Neural cell (in vitro differentiated cells): ENCODE measurements at regions not wholly inside any gene's neighbourhood (a gene's known extent, or its start where the extent isn't known, plus 50 kb on each side); places are given as distances from the start of the nearest gene placed in this dataset.

ENCODE experiments used
- H2AFZ ChIP-seq: fragments of 200-600, 300-800 bp; sonication (generic), shearing (Covaris generic); 2 replicates; pipeline ENCODE4 v1.6.0; 2014; ENCODE audit warnings: low read depth, mild to moderate bottlenecking, antibody characterized with exemption, low read length, moderate library complexity
- H3F3A ChIP-seq: fragments of 200-600 bp; shearing (Covaris generic); 2 replicates; pipeline ENCODE4 v1.6.1; 2016; ENCODE audit warnings: mild to moderate bottlenecking, moderate library complexity, mixed read lengths, antibody characterized with exemption, low read length; ENCODE audit not compliant: insufficient read depth, poor library complexity, severe bottlenecking
- H3K27ac ChIP-seq: fragments of 200-600, 300-800 bp; sonication (generic), shearing (Covaris generic); 2 replicates; pipeline ENCODE4 v1.5.1; 2014; ENCODE audit warnings: mild to moderate bottlenecking, low read length, moderate library complexity
- H3K27me3 ChIP-seq: fragments of 300-800, 200-600 bp; sonication (generic), shearing (Covaris generic); 2 replicates; pipeline ENCODE4 v1.6.0; 2014; ENCODE audit warnings: mild to moderate bottlenecking, low read depth, low read length, moderate library complexity; ENCODE audit not compliant: insufficient read depth
- H3K36me3 ChIP-seq: fragments of 300-800, 200-600 bp; sonication (generic), shearing (Covaris generic); 2 replicates; pipeline ENCODE4 v1.5.1; 2014; ENCODE audit warnings: mild to moderate bottlenecking, antibody characterized with exemption, low read length, moderate library complexity; ENCODE audit not compliant: insufficient read depth
- H3K4me2 ChIP-seq: fragments of 300-800, 200-600 bp; sonication (generic), shearing (Covaris generic); 2 replicates; pipeline ENCODE4 v1.6.0; 2014; ENCODE audit warnings: mild to moderate bottlenecking, low read length
- H3K4me3 ChIP-seq: fragments of 300-800, 200-600 bp; sonication (generic), shearing (Covaris generic); 2 replicates; pipeline ENCODE4 v1.5.1; 2014; ENCODE audit warnings: mild to moderate bottlenecking, low read length, moderate library complexity
- H3K79me2 ChIP-seq: fragments of 200-600 bp; shearing (Covaris generic); replicated peaks from 2 replicates; pipeline ENCODE4 v1.6.0; 2014; ENCODE audit warnings: mild to moderate bottlenecking, low read length, moderate library complexity; ENCODE audit not compliant: insufficient read depth
- H3K9ac ChIP-seq: fragments of 300-800, 200-600 bp; sonication (generic), shearing (Covaris generic); 2 replicates; pipeline ENCODE4 v1.6.1; 2016; ENCODE audit warnings: mild to moderate bottlenecking, low read length, mixed read lengths
- H3K9me2 ChIP-seq: fragments of 200-600 bp; shearing (Covaris generic); 2 replicates; pipeline ENCODE4 v1.6.1; 2016; ENCODE audit warnings: mild to moderate bottlenecking, low read length, mixed read lengths; ENCODE audit not compliant: insufficient read depth
- H3K9me3 ChIP-seq: fragments of 200-600, 300-800 bp; sonication (generic), shearing (Covaris generic); 2 replicates; pipeline ENCODE4 v1.6.1; 2016; ENCODE audit warnings: mild to moderate bottlenecking, mixed run types, low read length, moderate library complexity, mixed read lengths
- H4K20me1 ChIP-seq: fragments of 200-600 bp; shearing (Covaris generic); 2 replicates; pipeline ENCODE4 v1.6.1; 2016; ENCODE audit warnings: mild to moderate bottlenecking, mixed run types; ENCODE audit not compliant: insufficient read depth
- CTCF ChIP-seq: fragments of 450-650 bp; IDR thresholded peaks from 2 replicates; pipeline ENCODE4 v1.5.1; 2014; ENCODE audit warnings: antibody characterized with exemption, mild to moderate bottlenecking, moderate library complexity; ENCODE audit not compliant: poor library complexity, severe bottlenecking
- EP300 ChIP-seq: fragments of 450-650 bp; conservative IDR thresholded peaks from 2 replicates; pipeline ENCODE4 v1.6.1; 2014; ENCODE audit warnings: antibody characterized with exemption, mild to moderate bottlenecking, moderate library complexity; ENCODE audit not compliant: poor library complexity, severe bottlenecking
- EZH2 ChIP-seq: fragments of 200-600, 300-800 bp; shearing (Covaris generic), sonication (generic); IDR thresholded peaks from 2 replicates; pipeline ENCODE4 v1.6.1; 2014; ENCODE audit warnings: antibody characterized with exemption, low read length, borderline replicate concordance, mild to moderate bottlenecking; ENCODE audit not compliant: insufficient read depth, poor library complexity, severe bottlenecking
- MXI1 ChIP-seq: fragments of 450-650 bp; conservative IDR thresholded peaks from 2 replicates; pipeline ENCODE4 v1.6.1; 2014; ENCODE audit warnings: antibody characterized with exemption, mild to moderate bottlenecking; ENCODE audit not compliant: poor library complexity, severe bottlenecking
- POLR2AphosphoS5 ChIP-seq: IDR thresholded peaks from 2 replicates; pipeline ENCODE4 v1.6.1; 2012
- RAD21 ChIP-seq: fragments of 450-650 bp; conservative IDR thresholded peaks from 2 replicates; pipeline ENCODE4 v1.6.1; 2014; ENCODE audit warnings: antibody characterized with exemption, mild to moderate bottlenecking, moderate library complexity
- REST ChIP-seq: IDR thresholded peaks from 2 replicates; pipeline ENCODE4 v1.6.1; 2012; ENCODE audit warnings: borderline replicate concordance
- SMC3 ChIP-seq: fragments of 450-650 bp; conservative IDR thresholded peaks from 2 replicates; pipeline ENCODE4 v1.6.1; 2014; ENCODE audit warnings: antibody characterized with exemption, mild to moderate bottlenecking, moderate library complexity; ENCODE audit not compliant: poor library complexity
- TAF1 ChIP-seq: IDR thresholded peaks from 2 replicates; pipeline ENCODE4 v1.6.1; 2012; ENCODE audit warnings: low read depth

GRCh38 chr1:55654171-55654570 is 439.0 kb upstream of the USP24 start:
- H3K36me3 ChIP-seq: no peaks in the 10 kb centered on the region
- H3K27ac ChIP-seq: no peak overlapping the region
- no peak overlapping the region for H3K4me2 ChIP-seq
- H3K9me2 ChIP-seq: no peaks in the 10 kb centered on the region
- H2AFZ ChIP-seq: no peak overlapping the region
- TF ChIP-seq REST: no peak
- no peak for TF ChIP-seq MXI1
- TF ChIP-seq POLR2AphosphoS5: no peak
- TF ChIP-seq RAD21: no peak
- no peak for TF ChIP-seq EP300
- no peak for TF ChIP-seq TAF1
- no peak for TF ChIP-seq CTCF
- no peak for TF ChIP-seq EZH2
- TF ChIP-seq SMC3: no peak
- no peaks in the 10 kb centered on the region for H3K79me2 ChIP-seq
- no peak overlapping the region for H3K4me3 ChIP-seq
- no peaks in the 10 kb centered on the region for H3K27me3 ChIP-seq
- no peaks in the 10 kb centered on the region for H3F3A ChIP-seq
- no peak overlapping the region for H3K9ac ChIP-seq
- H4K20me1 ChIP-seq: no peaks in the 10 kb centered on the region
- no peaks in the 10 kb centered on the region for H3K9me3 ChIP-seq

DNA sequence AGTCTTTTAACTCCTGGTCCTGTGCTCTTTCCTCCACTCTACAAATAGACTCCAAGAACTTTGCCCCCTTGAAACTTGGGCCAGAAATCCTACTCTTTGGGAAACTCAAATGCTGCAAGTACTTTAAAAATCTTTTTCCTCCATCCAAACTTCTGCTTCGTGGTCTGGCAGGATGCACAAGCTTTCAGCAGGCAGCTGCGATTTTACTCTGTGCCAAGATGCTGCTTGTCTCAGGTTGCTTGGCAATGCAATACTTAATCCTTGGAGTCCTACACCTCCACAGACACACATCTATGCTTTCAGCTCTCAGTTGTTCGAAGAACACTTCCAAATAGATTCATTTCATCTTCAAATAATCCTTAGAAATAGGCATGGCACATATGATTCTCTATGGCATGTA is 435.3 kb upstream of the USP24 start:
- H2AFZ ChIP-seq: no peak overlapping the region

More for the DNA sequence above, 435.3 kb upstream of the USP24 start:
- Histone ChIP-seq H3F3A (no peaks in the 10 kb centered on the region), H3K4me3 (no peak overlapping the region), H3K9ac (no peak overlapping the region), H3K27ac (no peak overlapping the region), H4K20me1 (no peaks in the 10 kb centered on the region), H3K27me3 (no peaks in the 10 kb centered on the region), H3K9me2 (no peaks in the 10 kb centered on the region), H3K79me2 (no peaks in the 10 kb centered on the region), H3K36me3 (no peaks in the 10 kb centered on the region), H3K9me3 (no peaks in the 10 kb centered on the region), H3K4me2 (no peak overlapping the region)
- TF ChIP-seq RAD21 (no peak), EP300 (no peak), REST (no peak), POLR2AphosphoS5 (no peak), MXI1 (no peak), CTCF (no peak), EZH2 (no peak), SMC3 (no peak), TAF1 (no peak)
